Astrocyte (in vitro differentiated cells and primary cell): ENCODE measurements at regions not wholly inside any gene's neighbourhood (a gene's known extent, or its start where the extent isn't known, plus 50 kb on each side); places are given as distances from the start of the nearest gene placed in this dataset.

Source experiments
- CTCF ChIP-seq: IDR thresholded peaks from 2 replicates; pipeline ENCODE4 v1.5.1; 2011; ENCODE audit warnings: low read depth, mild to moderate bottlenecking, inconsistent platforms, low read length, moderate library complexity; ENCODE audit not compliant: insufficient read depth
- EZH2 ChIP-seq: IDR thresholded peaks from 2 replicates; pipeline ENCODE4 v1.6.1; 2012; ENCODE audit warnings: mild to moderate bottlenecking, low read length, inconsistent platforms; ENCODE audit not compliant: insufficient read depth

- TF ChIP-seq CTCF: no peak
- TF ChIP-seq EZH2: no peak
Measured at GRCh38 chr1:194176212-194176611, 989.8 kb upstream of the B3GALT2 start.
